ENCODE measurements at regions not wholly inside any gene's neighbourhood (a gene's known extent, or its start where the extent isn't known, plus 50 kb on each side); places are given as distances from the start of the nearest gene placed in this dataset.

GRCh38 chr12:127429551-127430285 is 837.3 kb upstream of the TMEM132C start:
- no peaks in the 10 kb centered on the region for H3K4me1 ChIP-seq
- no peaks in the 10 kb centered on the region for H3K9me3 ChIP-seq
- no peak for ATAC-seq
- DNase-seq, result no peak
- H3K27me3 ChIP-seq, result no peaks in the 10 kb centered on the region
- H3K4me3 ChIP-seq, result no peak overlapping the region
- intact Hi-C loops (cut with DNase I), result no loop called here
- TF ChIP-seq POLR2A (IDR thresholded peaks at IDR 0.05) (no peak), CTCF (IDR thresholded peaks at IDR 0.05) (no peak)
- no peaks in the 10 kb centered on the region for H3K36me3 ChIP-seq
- no peak overlapping the region for H3K27ac ChIP-seq
- 39% methylated on average over 9 of the region's 9 CpGs for WGBS (ENCODE audit: insufficient coverage, low coverage, low lambda C conversion rate, missing lambda C conversion rate)

- Histone ChIP-seq H3K4me3 (no peak overlapping the region), H3K27me3 (no peaks in the 10 kb centered on the region), H3K27ac (no peak overlapping the region), H3K9me3 (no peaks in the 10 kb centered on the region), H3K4me1 (no peaks in the 10 kb centered on the region), H3K36me3 (no peaks in the 10 kb centered on the region)
- TF ChIP-seq POLR2A (IDR thresholded peaks at IDR 0.05) (no peak), CTCF (IDR thresholded peaks at IDR 0.05) (no peak)
- DNase-seq, result no peak
- ATAC-seq, result peak in 1 of 4 donors; percentile 31
- no CpG with 5 or more reads among the region's 9 CpGs for WGBS (ENCODE audit: insufficient coverage, low coverage, low lambda C conversion rate, missing lambda C conversion rate)
- intact Hi-C loops (cut with DNase I), result no loop called here
Observed at GRCh38 chr12:127430401-127430800, 836.6 kb upstream of the TMEM132C start.

- no peaks in the 10 kb centered on the region for H3K4me1 ChIP-seq
- H3K36me3 ChIP-seq, result no peaks in the 10 kb centered on the region
- no peak overlapping the region for H3K4me3 ChIP-seq
- no peak overlapping the region for H3K27ac ChIP-seq
- TF ChIP-seq POLR2A (IDR thresholded peaks at IDR 0.05), result no peak
- no peak for TF ChIP-seq CTCF (IDR thresholded peaks at IDR 0.05)
- H3K27me3 ChIP-seq, result no peaks in the 10 kb centered on the region
- intact Hi-C loops (cut with DNase I), result no loop called here
- ATAC-seq (no peak), DNase-seq (no peak)
- WGBS (ENCODE audit: insufficient coverage, low coverage, low lambda C conversion rate, missing lambda C conversion rate), result 70% methylated on average over 6 of the region's 6 CpGs
- no peaks in the 10 kb centered on the region for H3K9me3 ChIP-seq
Observed at GRCh38 chr12:127431177-127431576, 835.8 kb upstream of the TMEM132C start.

- ATAC-seq, result no peak
- H3K4me1 ChIP-seq, result no peaks in the 10 kb centered on the region
- intact Hi-C loops (cut with DNase I), result no loop called here
- TF ChIP-seq CTCF (IDR thresholded peaks at IDR 0.05), result no peak
- no peak for TF ChIP-seq POLR2A (IDR thresholded peaks at IDR 0.05)
- H3K27ac ChIP-seq, result no peak overlapping the region
- H3K4me3 ChIP-seq, result no peak overlapping the region
- no peaks in the 10 kb centered on the region for H3K9me3 ChIP-seq
- H3K27me3 ChIP-seq, result no peaks in the 10 kb centered on the region
- no peaks in the 10 kb centered on the region for H3K36me3 ChIP-seq
- no peak for DNase-seq
- 23% methylated on average over 3 of the region's 5 CpGs for WGBS (ENCODE audit: insufficient coverage, low coverage, low lambda C conversion rate, missing lambda C conversion rate)
Observed at GRCh38 chr12:127431594-127431993, 835.4 kb upstream of the TMEM132C start.
